WTC11 (cell line): ENCODE measurements at regions not wholly inside any gene's neighbourhood (a gene's known extent, or its start where the extent isn't known, plus 50 kb on each side); places are given as distances from the start of the nearest gene placed in this dataset.

Experiments used
- ATAC-seq: fragments of 200-7000 bp; cut with Tn5 transposase; 2 replicates; pipeline ENCODE4 v1.10.0; 2021; ENCODE audit warnings: mild to moderate bottlenecking, moderate library complexity
- CTCF ChIA-PET: fragments of 300-600 bp; sonication (Branson Sonifier 250); formaldehyde crosslinking; loops from one replicate; lab custom pipeline; 2021; ENCODE audit warnings: antibody characterized with exemption; lab: Charles Lee
- POLR2A ChIA-PET: fragments of 350-600 bp; sonication (Branson Sonifier 250); formaldehyde crosslinking; loops from one replicate; lab custom pipeline; 2021; ENCODE audit warnings: antibody characterized with exemption; lab: Charles Lee
- DNase-seq: peaks from one replicate; pipeline ENCODE4 v3.0.0; 2021; ENCODE audit warnings: low spot score
- H3K27ac Mint-ChIP-seq: 2 replicates; pipeline ENCODE4 v1.8.0; 2021; ENCODE audit warnings: mixed read lengths
- H3K27me3 Mint-ChIP-seq: 2 replicates; pipeline ENCODE4 v1.8.0; 2021; ENCODE audit warnings: low read depth, mild to moderate bottlenecking, moderate library complexity, mixed read lengths
- H3K36me3 Mint-ChIP-seq: 2 replicates; pipeline ENCODE4 v1.8.0; 2021; ENCODE audit warnings: mixed read lengths
- H3K4me1 Mint-ChIP-seq: 2 replicates; pipeline ENCODE4 v1.8.0; 2022; ENCODE audit warnings: mixed read lengths
- H3K4me3 Mint-ChIP-seq: 2 replicates; pipeline ENCODE4 v1.8.0; 2021; ENCODE audit warnings: mild to moderate bottlenecking, moderate library complexity, mixed read lengths
- H3K9me3 Mint-ChIP-seq: 2 replicates; pipeline ENCODE4 v1.8.0; 2021; ENCODE audit warnings: mixed read lengths
- CREM ChIP-seq: sonication (generic); formaldehyde crosslinking; IDR thresholded peaks from 2 replicates; pipeline ENCODE4 v1.8.1; 2022; ENCODE audit warnings: mild to moderate bottlenecking, missing genetic modification reagents, moderate library complexity
- FOXJ3 ChIP-seq: sonication (generic); formaldehyde crosslinking; IDR thresholded peaks from 2 replicates; pipeline ENCODE4 v1.9.0; 2021; ENCODE audit warnings: missing genetic modification reagents, mild to moderate bottlenecking, borderline replicate concordance
- FOXP1 ChIP-seq: sonication (generic); formaldehyde crosslinking; IDR thresholded peaks from 2 replicates; pipeline ENCODE4 v1.8.0; 2022; ENCODE audit warnings: missing genetic modification reagents, mild to moderate bottlenecking, moderate library complexity, borderline replicate concordance
- KAT7 ChIP-seq: sonication (generic); formaldehyde crosslinking; IDR thresholded peaks from 2 replicates; pipeline ENCODE4 v1.8.1; 2023; ENCODE audit warnings: missing genetic modification reagents, mild to moderate bottlenecking, borderline replicate concordance
- NFE2L1 ChIP-seq: sonication (generic); formaldehyde crosslinking; IDR thresholded peaks from 2 replicates; pipeline ENCODE4 v1.8.1; 2023; ENCODE audit warnings: missing genetic modification reagents
- NFYB ChIP-seq: sonication (generic); formaldehyde crosslinking; conservative IDR thresholded peaks from 2 replicates; pipeline ENCODE4 v1.8.0; 2022; ENCODE audit warnings: low read depth, missing genetic modification reagents
- TCF7 ChIP-seq: sonication (generic); formaldehyde crosslinking; IDR thresholded peaks from 2 replicates; pipeline ENCODE4 v1.8.0; 2022; ENCODE audit warnings: mild to moderate bottlenecking, low read depth, missing genetic modification reagents, moderate library complexity
- ZBTB21 ChIP-seq: sonication (generic); formaldehyde crosslinking; IDR thresholded peaks from 2 replicates; pipeline ENCODE4 v1.8.1; 2023; ENCODE audit warnings: mild to moderate bottlenecking, missing genetic modification reagents, borderline replicate concordance
- ZNF138 ChIP-seq: sonication (generic); formaldehyde crosslinking; conservative IDR thresholded peaks from 2 replicates; pipeline ENCODE4 v1.8.1; 2022; ENCODE audit warnings: mild to moderate bottlenecking, moderate library complexity, missing genetic modification reagents
- ZNF423 ChIP-seq: fragments of 250-450 bp; sonication (Bioruptor Pico); IDR thresholded peaks from 2 replicates; pipeline ENCODE4 v2.1.2; 2022; ENCODE audit warnings: mild to moderate bottlenecking, moderate library complexity
- ZNF671 ChIP-seq: fragments of 250-450 bp; sonication (Bioruptor Pico); IDR thresholded peaks from 2 replicates; pipeline ENCODE4 v1.8.0; 2021; ENCODE audit warnings: mild to moderate bottlenecking
- TF ChIP-seq, protein P1 (sequence below): fragments of 200-600 bp; IDR thresholded peaks from 2 replicates; pipeline ENCODE4 v1.8.0; 2022; ENCODE audit warnings: antibody characterized with exemption
- TF ChIP-seq, protein P2 (sequence below): sonication (generic); formaldehyde crosslinking; IDR thresholded peaks from 2 replicates; pipeline ENCODE4 v1.8.1; 2022; ENCODE audit warnings: low read depth, mild to moderate bottlenecking, moderate library complexity, missing genetic modification reagents, borderline replicate concordance
- TF ChIP-seq, protein P3 (sequence below): sonication (generic); formaldehyde crosslinking; IDR thresholded peaks from 2 replicates; pipeline ENCODE4 v1.8.1; 2023; ENCODE audit warnings: mild to moderate bottlenecking, missing genetic modification reagents, moderate library complexity
- TF ChIP-seq, protein P4 (sequence below): fragments of 250-450 bp; sonication (Bioruptor Pico); IDR thresholded peaks from 2 replicates; pipeline ENCODE4 v1.9.0; 2021; ENCODE audit warnings: moderate library complexity, mild to moderate bottlenecking, inconsistent platforms, borderline replicate concordance
- TF ChIP-seq, protein P5 (sequence below): sonication (generic); formaldehyde crosslinking; IDR thresholded peaks from 2 replicates; pipeline ENCODE4 v1.8.1; 2022; ENCODE audit warnings: low read depth, missing genetic modification reagents, borderline replicate concordance
- TF ChIP-seq, protein P6 (sequence below): sonication (generic); formaldehyde crosslinking; conservative IDR thresholded peaks from 2 replicates; pipeline ENCODE4 v1.8.1; 2022; ENCODE audit warnings: mild to moderate bottlenecking, missing genetic modification reagents

DNA sequence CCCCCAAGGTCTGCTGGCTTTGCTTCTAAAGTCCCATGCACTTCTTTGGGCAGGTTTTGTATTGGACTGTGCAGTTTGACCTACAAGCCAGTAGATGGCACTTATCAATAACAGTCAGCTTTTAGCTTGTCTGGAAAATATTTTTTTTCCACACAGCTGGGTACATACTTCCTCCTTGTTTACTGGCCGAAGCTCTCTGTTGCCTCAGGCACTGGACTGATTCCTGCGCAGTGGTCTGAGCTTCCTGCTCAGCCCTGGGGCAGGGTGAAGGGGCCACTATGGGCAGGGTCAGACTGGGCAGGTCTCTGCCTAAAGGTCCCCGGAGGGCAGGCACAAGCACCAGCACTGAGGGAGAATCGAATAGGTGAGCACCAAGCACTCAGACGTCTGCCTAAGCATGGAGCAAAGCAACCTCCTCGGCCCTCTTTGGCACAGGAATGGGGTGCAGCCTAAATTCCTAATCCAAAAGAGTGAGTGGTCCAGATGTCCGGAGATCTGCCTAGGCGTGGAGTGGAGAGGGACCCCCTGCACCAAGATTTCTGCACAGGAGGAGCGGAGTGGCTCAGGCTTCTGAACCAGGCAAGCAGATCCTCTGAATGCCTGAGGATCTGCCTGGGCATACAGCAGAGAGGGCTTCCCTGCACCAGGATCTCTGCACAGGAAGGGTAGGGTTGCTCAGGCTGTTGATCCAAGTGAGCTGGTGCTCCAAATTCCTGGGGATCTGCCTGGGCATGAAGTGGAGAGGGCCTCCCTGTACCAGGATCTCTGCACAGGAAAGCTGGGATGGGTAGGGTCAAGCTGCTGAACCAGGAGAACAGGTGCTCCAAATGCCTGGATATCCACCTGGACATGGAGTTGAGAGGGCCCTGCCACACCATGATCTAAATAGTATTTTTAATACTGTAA is 105.9 kb upstream of the C11orf58 start:
- Mint-ChIP-seq H3K27me3 (peaks cover 15% of the 10 kb centered on the region), H3K27ac (peak overlapping the region; percentile 12; the same call in 1 of the 2 replicates), H3K4me3 (no peak overlapping the region)
- CTCF ChIA-PET: interaction anchor here (0.7 to 2.0 kb wide), 7 partner anchors 11 to 248 kb away, joined by 3 to 10 read pairs (median 6); no protein-coding TSS in a partner anchor
- DNase-seq: no peak
- no peak for TF ChIP-seq NFYB (CRISPR knock-in tag)
- TF ChIP-seq, protein P1, sequence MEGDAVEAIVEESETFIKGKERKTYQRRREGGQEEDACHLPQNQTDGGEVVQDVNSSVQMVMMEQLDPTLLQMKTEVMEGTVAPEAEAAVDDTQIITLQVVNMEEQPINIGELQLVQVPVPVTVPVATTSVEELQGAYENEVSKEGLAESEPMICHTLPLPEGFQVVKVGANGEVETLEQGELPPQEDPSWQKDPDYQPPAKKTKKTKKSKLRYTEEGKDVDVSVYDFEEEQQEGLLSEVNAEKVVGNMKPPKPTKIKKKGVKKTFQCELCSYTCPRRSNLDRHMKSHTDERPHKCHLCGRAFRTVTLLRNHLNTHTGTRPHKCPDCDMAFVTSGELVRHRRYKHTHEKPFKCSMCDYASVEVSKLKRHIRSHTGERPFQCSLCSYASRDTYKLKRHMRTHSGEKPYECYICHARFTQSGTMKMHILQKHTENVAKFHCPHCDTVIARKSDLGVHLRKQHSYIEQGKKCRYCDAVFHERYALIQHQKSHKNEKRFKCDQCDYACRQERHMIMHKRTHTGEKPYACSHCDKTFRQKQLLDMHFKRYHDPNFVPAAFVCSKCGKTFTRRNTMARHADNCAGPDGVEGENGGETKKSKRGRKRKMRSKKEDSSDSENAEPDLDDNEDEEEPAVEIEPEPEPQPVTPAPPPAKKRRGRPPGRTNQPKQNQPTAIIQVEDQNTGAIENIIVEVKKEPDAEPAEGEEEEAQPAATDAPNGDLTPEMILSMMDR: peak; percentile 9; the same call in 1 of the 2 replicates
- TF ChIP-seq, all 79 proteins: peak for 1
- H3K36me3 Mint-ChIP-seq: peaks cover 24% of the 10 kb centered on the region
- H3K4me1 Mint-ChIP-seq: 0 out of 2 replicates have a peak, but pooled peaks cover 3% of the 10 kb centered on the region
- POLR2A ChIA-PET: no interaction called here
- H3K9me3 Mint-ChIP-seq: peaks cover 32% of the 10 kb centered on the region
- ATAC-seq: peak; percentile 91

DNA sequence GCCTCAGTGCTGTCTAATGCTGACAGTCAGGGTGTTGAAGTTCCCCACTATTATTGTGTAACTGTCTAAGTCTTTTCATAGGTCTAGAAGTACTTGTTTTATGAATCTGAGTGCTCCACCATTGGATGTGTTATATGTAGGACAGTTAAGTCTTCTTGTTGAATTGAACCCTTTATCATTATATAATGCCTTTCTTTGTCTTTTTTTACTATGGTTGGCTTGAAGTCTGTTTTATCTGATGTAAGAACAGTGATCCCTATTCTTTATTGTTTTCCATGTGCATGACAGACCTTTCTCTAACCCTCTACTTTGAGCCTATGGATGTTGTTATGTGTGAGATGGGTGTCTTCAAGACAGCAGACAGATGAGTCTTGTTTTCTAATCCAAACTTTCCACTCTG is 107.8 kb upstream of the C11orf58 start:
- ChIA-PET CTCF (no interaction called here), POLR2A (no interaction called here)
- DNase-seq: no peak
- Mint-ChIP-seq H3K9me3 (peaks cover 16% of the 10 kb centered on the region), H3K27me3 (peaks cover 15% of the 10 kb centered on the region), H3K4me3 (no peak overlapping the region), H3K4me1 (0 out of 2 replicates have a peak, but pooled peaks cover 3% of the 10 kb centered on the region), H3K27ac (no peak overlapping the region), H3K36me3 (peaks cover 10% of the 10 kb centered on the region)
- ATAC-seq: no peak
- TF ChIP-seq, protein P2, sequence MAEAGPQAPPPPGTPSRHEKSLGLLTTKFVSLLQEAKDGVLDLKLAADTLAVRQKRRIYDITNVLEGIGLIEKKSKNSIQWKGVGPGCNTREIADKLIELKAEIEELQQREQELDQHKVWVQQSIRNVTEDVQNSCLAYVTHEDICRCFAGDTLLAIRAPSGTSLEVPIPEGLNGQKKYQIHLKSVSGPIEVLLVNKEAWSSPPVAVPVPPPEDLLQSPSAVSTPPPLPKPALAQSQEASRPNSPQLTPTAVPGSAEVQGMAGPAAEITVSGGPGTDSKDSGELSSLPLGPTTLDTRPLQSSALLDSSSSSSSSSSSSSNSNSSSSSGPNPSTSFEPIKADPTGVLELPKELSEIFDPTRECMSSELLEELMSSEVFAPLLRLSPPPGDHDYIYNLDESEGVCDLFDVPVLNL (CRISPR knock-in tag): no peak
- TF ChIP-seq NFYB (CRISPR knock-in tag) (no peak), CREM (CRISPR knock-in tag) (no peak), ZBTB21 (no peak), ZNF671 (CRISPR knock-in tag) (no peak), KAT7 (CRISPR knock-in tag) (no peak), FOXP1 (CRISPR knock-in tag) (no peak), ZNF138 (CRISPR knock-in tag) (no peak), FOXJ3 (no peak), TCF7 (no peak), NFE2L1 (no peak), ZNF423 (CRISPR knock-in tag) (no peak)
- TF ChIP-seq, protein P3, sequence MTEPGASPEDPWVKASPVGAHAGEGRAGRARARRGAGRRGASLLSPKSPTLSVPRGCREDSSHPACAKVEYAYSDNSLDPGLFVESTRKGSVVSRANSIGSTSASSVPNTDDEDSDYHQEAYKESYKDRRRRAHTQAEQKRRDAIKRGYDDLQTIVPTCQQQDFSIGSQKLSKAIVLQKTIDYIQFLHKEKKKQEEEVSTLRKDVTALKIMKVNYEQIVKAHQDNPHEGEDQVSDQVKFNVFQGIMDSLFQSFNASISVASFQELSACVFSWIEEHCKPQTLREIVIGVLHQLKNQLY (CRISPR knock-in tag): no peak
- TF ChIP-seq, protein P4, sequence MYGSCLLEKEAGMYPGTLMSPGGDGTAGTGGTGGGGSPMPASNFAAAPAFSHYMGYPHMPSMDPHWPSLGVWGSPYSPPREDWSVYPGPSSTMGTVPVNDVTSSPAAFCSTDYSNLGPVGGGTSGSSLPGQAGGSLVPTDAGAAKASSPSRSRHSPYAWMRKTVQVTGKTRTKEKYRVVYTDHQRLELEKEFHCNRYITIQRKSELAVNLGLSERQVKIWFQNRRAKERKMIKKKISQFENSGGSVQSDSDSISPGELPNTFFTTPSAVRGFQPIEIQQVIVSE (CRISPR knock-in tag): no peak
- TF ChIP-seq, protein P5, sequence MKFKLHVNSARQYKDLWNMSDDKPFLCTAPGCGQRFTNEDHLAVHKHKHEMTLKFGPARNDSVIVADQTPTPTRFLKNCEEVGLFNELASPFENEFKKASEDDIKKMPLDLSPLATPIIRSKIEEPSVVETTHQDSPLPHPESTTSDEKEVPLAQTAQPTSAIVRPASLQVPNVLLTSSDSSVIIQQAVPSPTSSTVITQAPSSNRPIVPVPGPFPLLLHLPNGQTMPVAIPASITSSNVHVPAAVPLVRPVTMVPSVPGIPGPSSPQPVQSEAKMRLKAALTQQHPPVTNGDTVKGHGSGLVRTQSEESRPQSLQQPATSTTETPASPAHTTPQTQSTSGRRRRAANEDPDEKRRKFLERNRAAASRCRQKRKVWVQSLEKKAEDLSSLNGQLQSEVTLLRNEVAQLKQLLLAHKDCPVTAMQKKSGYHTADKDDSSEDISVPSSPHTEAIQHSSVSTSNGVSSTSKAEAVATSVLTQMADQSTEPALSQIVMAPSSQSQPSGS: no peak
- TF ChIP-seq, protein P6, sequence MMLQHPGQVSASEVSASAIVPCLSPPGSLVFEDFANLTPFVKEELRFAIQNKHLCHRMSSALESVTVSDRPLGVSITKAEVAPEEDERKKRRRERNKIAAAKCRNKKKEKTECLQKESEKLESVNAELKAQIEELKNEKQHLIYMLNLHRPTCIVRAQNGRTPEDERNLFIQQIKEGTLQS: no peak
